Esophagus squamous epithelium (tissue), 4 donors: ENCODE measurements at regions not wholly inside any gene's neighbourhood (a gene's known extent, or its start where the extent isn't known, plus 50 kb on each side); places are given as distances from the start of the nearest gene placed in this dataset.

ENCODE experiments used
- POLR2A ChIP-seq, 4 donors: fragments of 450-650 bp; IDR thresholded peaks; one replicate each; pipeline ENCODE4 v1.6.1; 2017; ENCODE audit warnings: antibody characterized with exemption in 4 of 4, mild to moderate bottlenecking in 4 of 4, moderate library complexity in 3 of 4
- TF ChIP-seq, protein P1 (sequence below), 6 experiments: fragments of 450-650 bp in 4 of 6; fragments of 200-600 bp in 2 of 6; sonication (generic) in 2 of 6; IDR thresholded peaks; one replicate each; pipeline ENCODE4 v1.5.1; 2016 to 2019; ENCODE audit warnings: antibody characterized with exemption in 6 of 6, mild to moderate bottlenecking in 4 of 6, moderate library complexity in 4 of 6

DNA sequence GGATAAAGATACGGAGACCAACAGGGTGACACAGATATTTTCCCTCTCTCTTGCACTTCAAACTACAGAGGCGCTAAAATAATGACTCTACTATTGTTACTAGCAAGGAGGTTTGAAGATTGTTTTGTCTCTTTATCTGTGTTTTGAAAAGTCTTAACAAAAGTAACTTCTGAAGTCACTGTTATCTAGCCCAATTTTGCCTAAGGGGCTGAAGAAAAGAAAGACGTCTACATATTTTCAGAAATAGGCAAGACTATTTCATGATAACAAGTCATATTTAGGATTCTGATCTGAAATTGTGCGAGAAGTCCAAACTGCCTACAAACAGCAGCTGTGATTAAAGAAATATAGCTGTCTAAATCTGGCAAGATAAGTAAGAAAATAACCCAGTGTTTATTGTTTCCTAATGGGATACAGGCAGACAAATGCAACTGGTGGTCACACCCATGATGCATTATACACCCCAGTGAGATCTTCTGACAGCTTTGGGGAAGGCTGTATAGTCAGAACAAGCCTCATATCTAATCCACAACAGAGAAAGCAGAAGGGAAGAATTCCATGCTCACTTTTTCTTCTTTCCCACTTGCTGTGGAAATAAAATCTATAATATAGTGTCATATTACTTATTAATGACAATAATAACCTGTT lies 226.9 kb upstream of the ARID2 start:
- TF ChIP-seq, protein P1, sequence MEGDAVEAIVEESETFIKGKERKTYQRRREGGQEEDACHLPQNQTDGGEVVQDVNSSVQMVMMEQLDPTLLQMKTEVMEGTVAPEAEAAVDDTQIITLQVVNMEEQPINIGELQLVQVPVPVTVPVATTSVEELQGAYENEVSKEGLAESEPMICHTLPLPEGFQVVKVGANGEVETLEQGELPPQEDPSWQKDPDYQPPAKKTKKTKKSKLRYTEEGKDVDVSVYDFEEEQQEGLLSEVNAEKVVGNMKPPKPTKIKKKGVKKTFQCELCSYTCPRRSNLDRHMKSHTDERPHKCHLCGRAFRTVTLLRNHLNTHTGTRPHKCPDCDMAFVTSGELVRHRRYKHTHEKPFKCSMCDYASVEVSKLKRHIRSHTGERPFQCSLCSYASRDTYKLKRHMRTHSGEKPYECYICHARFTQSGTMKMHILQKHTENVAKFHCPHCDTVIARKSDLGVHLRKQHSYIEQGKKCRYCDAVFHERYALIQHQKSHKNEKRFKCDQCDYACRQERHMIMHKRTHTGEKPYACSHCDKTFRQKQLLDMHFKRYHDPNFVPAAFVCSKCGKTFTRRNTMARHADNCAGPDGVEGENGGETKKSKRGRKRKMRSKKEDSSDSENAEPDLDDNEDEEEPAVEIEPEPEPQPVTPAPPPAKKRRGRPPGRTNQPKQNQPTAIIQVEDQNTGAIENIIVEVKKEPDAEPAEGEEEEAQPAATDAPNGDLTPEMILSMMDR (IDR thresholded peaks at IDR 0.05): no peak
- TF ChIP-seq POLR2A (IDR thresholded peaks at IDR 0.05): no peak
